H1 (cell line): ENCODE measurements at regions not wholly inside any gene's neighbourhood (a gene's known extent, or its start where the extent isn't known, plus 50 kb on each side); places are given as distances from the start of the nearest gene placed in this dataset.

ENCODE experiments used
- CTCF ChIA-PET: fragments of 300-600 bp; sonication (Branson Sonifier 250); formaldehyde crosslinking; loops from one replicate; lab custom pipeline; 2021; ENCODE audit not compliant: partially characterized antibody; lab: Charles Lee
- POLR2A ChIA-PET: fragments of 300-600 bp; sonication (Branson Sonifier 250); formaldehyde crosslinking; loops from one replicate; lab custom pipeline; 2021; ENCODE audit warnings: inconsistent platforms; ENCODE audit not compliant: partially characterized antibody; lab: Charles Lee
- DNase-seq, 2 experiments: peaks; one replicate each; pipeline versions ENCODE4 v3.0.0 to v3.0.0-alpha.2; 2010 to 2022; ENCODE audit warnings: low spot score in 2 of 2, low read depth in 1 of 2, mixed read lengths in 1 of 2
- FAIRE-seq: peaks from 2 replicates; lab custom pipeline; 2011; peaks lifted over from hg19 to GRCh38; lab: Jason Lieb, UNC
- H2AFZ ChIP-seq: 2 replicates; pipeline ENCODE4 v1.8.1; 2012; ENCODE audit warnings: low read length, inconsistent platforms
- H2AK5ac ChIP-seq: 2 replicates; pipeline ENCODE4 v1.6.1; 2013; ENCODE audit warnings: low read depth, low read length
- H2BK120ac ChIP-seq: replicated peaks from 2 replicates; pipeline ENCODE3; 2013; ENCODE audit warnings: low read depth, low read length, inconsistent platforms
- H2BK12ac ChIP-seq: 2 replicates; pipeline ENCODE4 v1.6.1; 2013; ENCODE audit warnings: low read depth, low read length
- H2BK15ac ChIP-seq: 2 replicates; pipeline ENCODE4 v1.6.1; 2013; ENCODE audit warnings: low read length
- H2BK20ac ChIP-seq: 2 replicates; pipeline ENCODE4 v1.6.1; 2013; ENCODE audit warnings: low read length
- H2BK5ac ChIP-seq: 2 replicates; pipeline ENCODE4 v1.6.1; 2013; ENCODE audit warnings: low read depth, low read length
- H3K14ac ChIP-seq: 2 replicates; pipeline ENCODE4 v1.6.1; 2013; ENCODE audit warnings: inconsistent platforms; ENCODE audit not compliant: insufficient read length
- H3K18ac ChIP-seq: 2 replicates; pipeline ENCODE4 v1.6.1; 2013; ENCODE audit warnings: low read length; ENCODE audit errors: extremely low read depth
- H3K23ac ChIP-seq: 2 replicates; pipeline ENCODE4 v1.6.1; 2013; ENCODE audit warnings: inconsistent platforms; ENCODE audit not compliant: insufficient read length
- H3K23me2 ChIP-seq: 2 replicates; pipeline ENCODE4 v1.6.1; 2013; ENCODE audit warnings: low read depth, low read length
- H3K27ac ChIP-seq: 2 replicates; pipeline ENCODE4 v1.6.1; 2011; ENCODE audit warnings: low read depth, low read length, inconsistent platforms
- H3K27me3 ChIP-seq, 4 experiments: replicated peaks in 1 of 4; 1 replicate in 1 of 4; 2 replicates in 3 of 4; pipeline versions ENCODE4 v1.6.1 to v1.8.1; 2011 to 2013; ENCODE audit warnings: low read length in 3 of 4, mild to moderate bottlenecking in 3 of 4, inconsistent platforms in 2 of 4, mixed read lengths in 2 of 4, moderate library complexity in 1 of 4; ENCODE audit not compliant: control insufficient read depth in 3 of 4, insufficient read depth in 3 of 4; ENCODE audit errors: extremely low read depth in 1 of 4
- H3K36me3 ChIP-seq, 4 experiments: 2 replicates each; pipeline versions ENCODE4 v1.6.1 to v1.8.1; 2011 to 2013; ENCODE audit warnings: mild to moderate bottlenecking in 4 of 4, low read length in 3 of 4, moderate library complexity in 2 of 4, control low read depth in 1 of 4, inconsistent platforms in 1 of 4; ENCODE audit not compliant: insufficient read depth in 4 of 4, control insufficient read depth in 2 of 4
- H3K4ac ChIP-seq: replicated peaks from 2 replicates; pipeline ENCODE3; 2013; ENCODE audit warnings: low read length, low read depth, mixed read lengths, inconsistent platforms; ENCODE audit not compliant: insufficient read length
- H3K4me1 ChIP-seq, 4 experiments: replicated peaks in 1 of 4; 1 replicate in 1 of 4; 2 replicates in 3 of 4; pipeline versions ENCODE4 v1.6.1 to v1.8.1; 2011 to 2013; ENCODE audit warnings: low read length in 3 of 4, inconsistent platforms in 2 of 4, mixed read lengths in 1 of 4; ENCODE audit not compliant: insufficient read depth in 4 of 4, control insufficient read depth in 3 of 4
- H3K4me2 ChIP-seq, 2 experiments: 2 replicates each; pipeline versions ENCODE4 v1.6.1 to v1.8.1; 2011 to 2013; ENCODE audit warnings: low read depth in 2 of 2, low read length in 2 of 2, control low read depth in 1 of 2, inconsistent platforms in 1 of 2, mild to moderate bottlenecking in 1 of 2; ENCODE audit not compliant: insufficient read depth in 1 of 2
- H3K4me3 ChIP-seq, 4 experiments: fragments of 200-600, 300-600 bp in 1 of 4; sonication (generic), shearing (Covaris generic), sonication (Bioruptor Twin) in 1 of 4; 2 replicates each; pipeline versions ENCODE4 v1.5.1 to v1.8.1; 2011 to 2016; ENCODE audit warnings: low read length in 4 of 4, low read depth in 3 of 4, control low read depth in 2 of 4, inconsistent platforms in 2 of 4, mild to moderate bottlenecking in 2 of 4, mixed read lengths in 1 of 4, moderate library complexity in 1 of 4; ENCODE audit not compliant: insufficient read depth in 2 of 4; ENCODE audit errors: extremely low read depth in 1 of 4
- H3K56ac ChIP-seq: replicated peaks from 2 replicates; pipeline ENCODE3; 2013; ENCODE audit warnings: low read depth, mild to moderate bottlenecking, mixed read lengths, low read length, inconsistent platforms; ENCODE audit not compliant: insufficient read length
- H3K79me1 ChIP-seq: 2 replicates; pipeline ENCODE4 v1.6.1; 2013; ENCODE audit warnings: low read depth, low read length, control low read depth
- H3K79me2 ChIP-seq, 2 experiments: 2 replicates each; pipeline versions ENCODE4 v1.6.1 to v1.8.1; 2012 to 2013; ENCODE audit warnings: low read length in 2 of 2, mild to moderate bottlenecking in 2 of 2, inconsistent platforms in 1 of 2; ENCODE audit not compliant: insufficient read depth in 2 of 2, control insufficient read depth in 1 of 2
- H3K9ac ChIP-seq, 4 experiments: replicated peaks in 1 of 4; 1 replicate in 1 of 4; 2 replicates in 3 of 4; pipeline versions ENCODE4 v1.6.1 to v1.8.1; 2011 to 2013; ENCODE audit warnings: low read depth in 3 of 4, low read length in 3 of 4, control low read depth in 2 of 4, mild to moderate bottlenecking in 2 of 4, moderate library complexity in 2 of 4, inconsistent platforms in 1 of 4; ENCODE audit errors: extremely low read depth in 1 of 4
- H3K9me3 ChIP-seq, 2 experiments: 2 replicates each; pipeline versions ENCODE4 v1.6.1 to v1.8.1; 2012 to 2013; ENCODE audit warnings: mild to moderate bottlenecking in 2 of 2, moderate library complexity in 2 of 2, control low read depth in 1 of 2, inconsistent platforms in 1 of 2, low read depth in 1 of 2, low read length in 1 of 2, mixed read lengths in 1 of 2; ENCODE audit not compliant: insufficient read depth in 2 of 2
- H4K20me1 ChIP-seq, 2 experiments: replicated peaks in 1 of 2; 2 replicates each; pipeline versions ENCODE3 to v1.8.1; 2011 to 2013; ENCODE audit warnings: inconsistent platforms in 2 of 2, low read length in 2 of 2, mild to moderate bottlenecking in 1 of 2; ENCODE audit not compliant: insufficient read depth in 2 of 2, control insufficient read depth in 1 of 2
- H4K5ac ChIP-seq: 2 replicates; pipeline ENCODE4 v1.6.1; 2013; ENCODE audit warnings: low read length, low read depth, mixed read lengths, inconsistent platforms; ENCODE audit not compliant: insufficient read length
- H4K8ac ChIP-seq: 2 replicates; pipeline ENCODE4 v1.8.0; 2013; ENCODE audit warnings: mild to moderate bottlenecking, moderate library complexity, low read length, inconsistent platforms; ENCODE audit not compliant: insufficient read depth; ENCODE audit errors: extremely low read depth
- H4K91ac ChIP-seq: replicated peaks from 2 replicates; pipeline ENCODE3; 2013; ENCODE audit warnings: low read length, mixed read lengths, inconsistent platforms; ENCODE audit not compliant: insufficient read length
- NRF1 ChIP-seq: IDR thresholded peaks from 2 replicates; pipeline ENCODE4 v1.6.1; 2011; ENCODE audit warnings: mild to moderate bottlenecking, low read depth, low read length, improper control_type of control experiment
- SIRT6 ChIP-seq: IDR thresholded peaks from one replicate; pipeline ENCODE4 v1.7.1; 2012; ENCODE audit warnings: low read length, inconsistent platforms
- WGBS, 2 experiments: shearing (Covaris generic) in 1 of 2; methylation state at CpG; one replicate each; pipeline versions ENCODE4 v1.1.6 to v1.1.7; 2013 to 2015; ENCODE audit warnings: low lambda C conversion rate in 2 of 2, mixed read lengths in 2 of 2, inconsistent platforms in 1 of 2, low coverage in 1 of 2, missing lambda C conversion rate in 1 of 2; ENCODE audit not compliant: insufficient replicate concordance in 2 of 2, insufficient coverage in 1 of 2, insufficient read length in 1 of 2; ENCODE audit errors: extremely low coverage in 1 of 2, missing lambda C conversion rate in 1 of 2; 5-methylcytosine and 5-hydroxymethylcytosine counted together

- Histone ChIP-seq H2BK15ac (no peak overlapping the region), H2AK5ac (no peak overlapping the region), H3K36me3 (no peaks in the 10 kb centered on the region), H3K79me2 (no peaks in the 10 kb centered on the region), H3K14ac (no peak overlapping the region), H3K79me1 (no peaks in the 10 kb centered on the region), H3K23ac (no peak overlapping the region), H4K8ac (no peak overlapping the region), H3K27me3 (no peaks in the 10 kb centered on the region), H2BK120ac (no peak overlapping the region), H3K56ac (no peak overlapping the region), H3K18ac (no peak overlapping the region), H3K4me1 (no peaks in the 10 kb centered on the region), H3K9ac (no peak overlapping the region), H4K5ac (no peak overlapping the region), H3K27ac (no peak overlapping the region), H2BK20ac (no peak overlapping the region), H3K9me3 (no peaks in the 10 kb centered on the region), H4K20me1 (no peaks in the 10 kb centered on the region), H4K91ac (no peak overlapping the region), H3K4me2 (no peak overlapping the region), H3K4ac (no peak overlapping the region), H2AFZ (no peak overlapping the region), H2BK12ac (no peak overlapping the region), H2BK5ac (no peak overlapping the region), H3K23me2 (no peaks in the 10 kb centered on the region), H3K4me3 (no peak overlapping the region)
- FAIRE-seq: no peak
- ChIA-PET POLR2A (no interaction called here), CTCF (interaction anchor here (1.3 kb wide), 1 partner anchor 218 kb away, joined by 3 read pairs; no protein-coding TSS in a partner anchor)
- no peak for DNase-seq
- 94% methylated on average over 2 of the region's 2 CpGs; no CpG with 5 or more reads in 1 of the 2 experiments for WGBS, 2 experiments
- TF ChIP-seq SIRT6 (no peak), NRF1 (no peak)
Measured at GRCh38 chr13:109567315-109567714, 219.1 kb downstream of the IRS2 start.
